ENCODE measurements at regions not wholly inside any gene's neighbourhood (a gene's known extent, or its start where the extent isn't known, plus 50 kb on each side); places are given as distances from the start of the nearest gene placed in this dataset.

GRCh38 chr10:1957057-1957456 lies 219.7 kb upstream of the ADARB2 start:
- no peak overlapping the region for H3K27ac ChIP-seq (ENCODE audit: extremely low read depth, low read depth, low read length)
- ChIA-PET CTCF (no interaction called here), POLR2A (no interaction called here)
- H3K4me1 ChIP-seq (ENCODE audit: control insufficient read depth, insufficient read depth, low read length): no peaks in the 10 kb centered on the region
- no peaks in the 10 kb centered on the region for H3K9me3 ChIP-seq (ENCODE audit: control insufficient read depth, insufficient read depth, low read depth, low read length)
- no peaks in the 10 kb centered on the region for H3K36me3 ChIP-seq (ENCODE audit: control insufficient read depth in 2 of 2, insufficient read depth in 1 of 2, low read length in 2 of 2)
- H3K4me3 ChIP-seq (ENCODE audit: low read depth, low read length): no peak overlapping the region
- TF ChIP-seq ZNF37A (tag by site-specific recombination; IDR thresholded peaks at IDR 0.05) (no peak), KLF16 (tag by site-specific recombination; IDR thresholded peaks at IDR 0.05) (no peak), ZFP3 (tag by site-specific recombination; IDR thresholded peaks at IDR 0.05; ENCODE audit: low read depth) (no peak), INSM2 (tag by site-specific recombination; IDR thresholded peaks at IDR 0.05) (no peak), ZXDB (tag by site-specific recombination; IDR thresholded peaks at IDR 0.05) (no peak), ZNF26 (tag by site-specific recombination; IDR thresholded peaks at IDR 0.05) (no peak), ZNF654 (tag by site-specific recombination; IDR thresholded peaks at IDR 0.05; ENCODE audit: low read depth) (no peak), ZNF19 (tag by site-specific recombination; IDR thresholded peaks at IDR 0.05; ENCODE audit: low read depth) (no peak), BCL6B (tag by site-specific recombination; IDR thresholded peaks at IDR 0.05) (no peak), ZNF777 (tag by site-specific recombination; IDR thresholded peaks at IDR 0.05; ENCODE audit: borderline replicate concordance) (no peak), ZBTB21 (tag by site-specific recombination; IDR thresholded peaks at IDR 0.05) (no peak)

GRCh38 chr10:1954300-1954699 lies 217.0 kb upstream of the ADARB2 start:
- Histone ChIP-seq H3K36me3 (ENCODE audit: control insufficient read depth in 2 of 2, insufficient read depth in 1 of 2, low read length in 2 of 2) (no peaks in the 10 kb centered on the region), H3K4me1 (ENCODE audit: control insufficient read depth, insufficient read depth, low read length) (no peaks in the 10 kb centered on the region)

More at GRCh38 chr10:1954300-1954699, 217.0 kb upstream of the ADARB2 start:
- Histone ChIP-seq H3K4me3 (ENCODE audit: low read depth, low read length) (no peak overlapping the region), H3K9me3 (ENCODE audit: control insufficient read depth, insufficient read depth, low read depth, low read length) (no peaks in the 10 kb centered on the region), H3K27ac (ENCODE audit: extremely low read depth, low read depth, low read length) (no peak overlapping the region)
- no peak for TF ChIP-seq PBX3 (CRISPR knock-in tag; IDR thresholded peaks at IDR 0.05)
- TF ChIP-seq ZNF24 (tag by site-specific recombination; IDR thresholded peaks at IDR 0.05): no peak
- no peak for TF ChIP-seq ZNF223 (tag by site-specific recombination; IDR thresholded peaks at IDR 0.05)
- no peak for TF ChIP-seq ZNF777 (tag by site-specific recombination; IDR thresholded peaks at IDR 0.05; ENCODE audit: borderline replicate concordance)
- TF ChIP-seq ZNF2 (tag by site-specific recombination; IDR thresholded peaks at IDR 0.05): no peak
- no peak for TF ChIP-seq ZNF610 (tag by site-specific recombination; IDR thresholded peaks at IDR 0.05; ENCODE audit: borderline replicate concordance)
- no peak for TF ChIP-seq ZNF768 (tag by site-specific recombination; IDR thresholded peaks at IDR 0.05)
- no peak for TF ChIP-seq HOXD13 (CRISPR knock-in tag; IDR thresholded peaks at IDR 0.05; ENCODE audit: borderline replicate concordance)
- TF ChIP-seq SP2 (tag by site-specific recombination; IDR thresholded peaks at IDR 0.05): no peak
- no peak for TF ChIP-seq SP3 (tag by site-specific recombination; IDR thresholded peaks at IDR 0.05)
- no peak for TF ChIP-seq ZNF221 (tag by site-specific recombination; IDR thresholded peaks at IDR 0.05; ENCODE audit: borderline replicate concordance)
- TF ChIP-seq BCL11B (tag by site-specific recombination; IDR thresholded peaks at IDR 0.05; ENCODE audit: low read depth): no peak
- TF ChIP-seq ZFHX2 (tag by site-specific recombination; conservative IDR thresholded peaks at IDR 0.05): no peak
- TF ChIP-seq ELK4 (IDR thresholded peaks at IDR 0.05; ENCODE audit: borderline replicate concordance, low read depth, low read length): no peak
- ChIA-PET POLR2A (no interaction called here), CTCF (no interaction called here)
